ENCODE measurements at regions not wholly inside any gene's neighbourhood (a gene's known extent, or its start where the extent isn't known, plus 50 kb on each side); places are given as distances from the start of the nearest gene placed in this dataset.

DNA sequence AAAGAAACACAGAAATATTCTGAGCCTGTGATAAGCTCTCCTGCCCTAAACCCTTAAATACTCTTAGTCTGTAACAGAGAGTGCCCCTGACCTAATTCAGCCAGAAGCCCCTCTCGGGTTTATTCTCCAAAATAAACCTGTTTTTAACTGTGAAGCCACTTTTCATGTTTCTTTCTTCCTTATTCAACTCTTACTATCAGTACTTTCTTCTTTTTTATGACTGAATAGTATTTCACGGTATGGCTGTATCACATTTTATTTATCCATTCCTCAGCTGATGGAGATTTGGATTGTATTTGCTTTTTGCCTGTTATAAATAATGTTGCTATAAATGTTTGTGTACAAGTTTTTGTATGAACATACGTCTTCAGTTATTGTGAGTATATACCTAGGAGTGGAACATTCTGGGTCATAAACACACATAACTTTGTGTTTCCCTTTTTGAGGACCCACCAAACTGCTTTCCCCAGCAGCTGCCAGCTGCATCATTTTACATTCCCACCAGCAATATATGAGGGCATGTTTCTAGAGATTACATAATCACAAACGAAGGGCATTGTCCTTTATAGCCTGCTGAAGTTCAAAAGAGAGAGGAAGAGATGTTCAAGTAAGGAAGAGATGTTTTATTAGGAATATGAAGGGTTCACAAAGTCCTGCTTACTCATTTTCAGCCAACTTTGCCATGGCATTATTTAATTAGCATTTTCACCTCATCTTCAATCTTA is 199.4 kb upstream of the NUDT4 start:
- intact Hi-C loops (cut with DNase I), result no loop called here
- H3K36me3 ChIP-seq, result no peaks in the 10 kb centered on the region
- no peak for DNase-seq (ENCODE audit: extremely low spot score)
- no peak overlapping the region for H3K4me3 ChIP-seq
- H3K27ac ChIP-seq (replicated peaks in 1 of 4), result peak overlapping the region; percentile 77 to 89 (median 82)
- 79% methylated on average over 4 of the region's 4 CpGs for WGBS
- peaks cover 43 to 92% (median 76%) of the 10 kb centered on the region in 4 donors for H3K4me1 ChIP-seq
- TF ChIP-seq, protein P1, sequence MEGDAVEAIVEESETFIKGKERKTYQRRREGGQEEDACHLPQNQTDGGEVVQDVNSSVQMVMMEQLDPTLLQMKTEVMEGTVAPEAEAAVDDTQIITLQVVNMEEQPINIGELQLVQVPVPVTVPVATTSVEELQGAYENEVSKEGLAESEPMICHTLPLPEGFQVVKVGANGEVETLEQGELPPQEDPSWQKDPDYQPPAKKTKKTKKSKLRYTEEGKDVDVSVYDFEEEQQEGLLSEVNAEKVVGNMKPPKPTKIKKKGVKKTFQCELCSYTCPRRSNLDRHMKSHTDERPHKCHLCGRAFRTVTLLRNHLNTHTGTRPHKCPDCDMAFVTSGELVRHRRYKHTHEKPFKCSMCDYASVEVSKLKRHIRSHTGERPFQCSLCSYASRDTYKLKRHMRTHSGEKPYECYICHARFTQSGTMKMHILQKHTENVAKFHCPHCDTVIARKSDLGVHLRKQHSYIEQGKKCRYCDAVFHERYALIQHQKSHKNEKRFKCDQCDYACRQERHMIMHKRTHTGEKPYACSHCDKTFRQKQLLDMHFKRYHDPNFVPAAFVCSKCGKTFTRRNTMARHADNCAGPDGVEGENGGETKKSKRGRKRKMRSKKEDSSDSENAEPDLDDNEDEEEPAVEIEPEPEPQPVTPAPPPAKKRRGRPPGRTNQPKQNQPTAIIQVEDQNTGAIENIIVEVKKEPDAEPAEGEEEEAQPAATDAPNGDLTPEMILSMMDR (IDR thresholded peaks at IDR 0.05), result no peak
- TF ChIP-seq EP300 (IDR thresholded peaks at IDR 0.05) (no peak), POLR2A (IDR thresholded peaks at IDR 0.05; ENCODE audit: low read depth) (no peak), POLR2AphosphoS5 (IDR thresholded peaks at IDR 0.05) (no peak)
- H3K9me3 ChIP-seq, result no peaks in the 10 kb centered on the region
- H3K27me3 ChIP-seq, result no peaks in the 10 kb centered on the region

DNA sequence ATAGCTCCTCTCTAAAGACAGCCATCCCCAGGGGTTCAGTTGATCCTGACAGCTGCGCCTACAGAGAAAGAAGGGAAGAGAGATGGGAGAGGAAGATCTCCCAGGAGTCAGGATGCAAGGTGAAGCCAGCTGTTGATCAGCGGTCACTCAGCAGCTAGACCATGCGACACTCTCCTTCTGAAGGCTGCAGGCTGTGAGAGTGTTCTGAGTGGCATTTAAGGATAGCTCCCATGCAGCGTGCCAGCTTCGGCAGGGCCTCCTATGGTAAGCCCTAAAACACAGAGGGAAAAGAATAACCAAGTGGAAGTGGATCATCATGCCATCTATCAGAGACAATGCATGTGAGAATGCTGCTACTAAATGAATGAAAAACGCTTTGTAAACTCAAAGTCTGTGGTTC is 197.9 kb upstream of the NUDT4 start:
- WGBS, result 92% methylated on average over 6 of the region's 6 CpGs
- H3K4me1 ChIP-seq, result peaks cover 41 to 92% (median 75%) of the 10 kb centered on the region in 4 donors
- H3K9me3 ChIP-seq, result no peaks in the 10 kb centered on the region
- TF ChIP-seq, protein P1 (IDR thresholded peaks at IDR 0.05), result no peak
- TF ChIP-seq POLR2A (IDR thresholded peaks at IDR 0.05; ENCODE audit: low read depth) (no peak), POLR2AphosphoS5 (IDR thresholded peaks at IDR 0.05) (no peak), EP300 (IDR thresholded peaks at IDR 0.05) (no peak)
- intact Hi-C loops (cut with DNase I), result loop anchor here (5.0 kb wide), 1 partner anchor 52 kb away; no protein-coding TSS in a partner anchor
- H3K27me3 ChIP-seq, result no peaks in the 10 kb centered on the region
- H3K4me3 ChIP-seq, result no peak overlapping the region
- peak overlapping the region; percentile 77 to 89 (median 82) for H3K27ac ChIP-seq (replicated peaks in 1 of 4)
- H3K36me3 ChIP-seq, result no peaks in the 10 kb centered on the region
- DNase-seq (ENCODE audit: extremely low spot score), result no peak

DNA sequence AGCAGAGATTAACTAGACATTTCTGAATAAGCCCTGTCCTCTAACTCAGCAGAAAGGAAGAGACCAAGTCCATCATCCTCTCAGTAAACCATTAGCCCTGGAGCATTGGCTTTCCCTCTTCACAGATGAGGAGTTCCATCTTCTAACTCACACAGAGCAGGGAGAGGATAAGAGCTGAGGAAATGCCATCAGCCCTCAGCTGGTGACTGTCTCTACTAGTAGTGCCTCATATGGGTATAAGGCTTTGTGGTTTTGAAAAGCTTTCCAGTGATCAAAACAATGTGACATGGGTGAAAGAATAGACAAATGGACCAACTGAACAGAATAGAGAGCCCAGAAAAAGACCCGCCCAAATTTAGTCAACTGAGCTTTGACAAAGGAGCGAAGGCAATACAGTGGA is 197.2 kb upstream of the NUDT4 start:
- peaks cover 41 to 92% (median 75%) of the 10 kb centered on the region in 4 donors for H3K4me1 ChIP-seq
- TF ChIP-seq EP300 (IDR thresholded peaks at IDR 0.05) (no peak), POLR2A (IDR thresholded peaks at IDR 0.05; ENCODE audit: low read depth) (no peak)
- TF ChIP-seq, protein P1 (IDR thresholded peaks at IDR 0.05), result no peak

DNA sequence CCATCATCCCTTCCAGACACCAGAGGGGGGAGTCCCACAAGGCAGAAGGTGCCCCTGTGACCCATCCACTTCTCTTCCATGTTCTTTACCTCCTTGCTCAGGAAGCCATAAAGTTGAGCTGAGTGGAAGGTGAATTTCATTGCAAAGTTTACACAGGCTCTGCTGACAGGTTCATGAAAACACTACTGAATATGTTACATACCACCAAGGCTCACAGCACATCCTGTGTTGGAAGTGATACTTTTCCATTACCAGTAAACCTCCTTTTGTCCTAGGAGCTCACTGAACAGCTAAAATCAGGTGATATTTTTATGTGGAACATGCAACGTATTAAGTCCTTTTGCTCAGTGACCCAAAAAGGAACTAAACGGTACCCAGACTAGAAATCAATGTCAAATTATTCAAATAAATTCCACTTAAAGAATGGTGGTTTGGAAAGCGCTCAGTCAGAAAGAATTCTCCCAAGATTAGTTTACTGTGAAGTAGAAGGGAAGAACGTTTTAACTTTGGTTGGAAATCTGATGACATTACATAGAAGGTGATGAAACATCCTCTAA is 196.2 kb upstream of the NUDT4 start:
- no peak for DNase-seq (ENCODE audit: extremely low spot score)
- no peaks in the 10 kb centered on the region for H3K27me3 ChIP-seq
- no peaks in the 10 kb centered on the region for H3K36me3 ChIP-seq
- H3K4me1 ChIP-seq, result peaks cover 35 to 87% (median 70%) of the 10 kb centered on the region in 4 donors
- 54% methylated on average over 4 of the region's 4 CpGs for WGBS
- H3K9me3 ChIP-seq, result no peaks in the 10 kb centered on the region
- intact Hi-C loops (cut with DNase I), result loop anchor here (5.0 kb wide), 1 partner anchor 54 kb away; no protein-coding TSS in a partner anchor
- H3K27ac ChIP-seq (replicated peaks in 1 of 4), result peak overlapping the region; percentile 77 to 89 (median 86)
- no peak for TF ChIP-seq POLR2A (IDR thresholded peaks at IDR 0.05; ENCODE audit: low read depth)
- peak; percentile 89 for TF ChIP-seq EP300 (IDR thresholded peaks at IDR 0.05)
- peak; percentile 56 to 63 for TF ChIP-seq POLR2AphosphoS5 (IDR thresholded peaks at IDR 0.05)
- H3K4me3 ChIP-seq, result no peak overlapping the region

More for the DNA sequence above, 197.2 kb upstream of the NUDT4 start:
- Histone ChIP-seq H3K9me3 (no peaks in the 10 kb centered on the region), H3K27ac (replicated peaks in 1 of 4) (peak overlapping the region; percentile 77 to 89 (median 86)), H3K4me3 (no peak overlapping the region), H3K36me3 (no peaks in the 10 kb centered on the region), H3K27me3 (no peaks in the 10 kb centered on the region)
- intact Hi-C loops (cut with DNase I), result loop anchor here (5.0 kb wide), 1 partner anchor 53 kb away; no protein-coding TSS in a partner anchor
- WGBS, result 96% methylated on average over 2 of the region's 2 CpGs
- DNase-seq (ENCODE audit: extremely low spot score), result no peak

DNA sequence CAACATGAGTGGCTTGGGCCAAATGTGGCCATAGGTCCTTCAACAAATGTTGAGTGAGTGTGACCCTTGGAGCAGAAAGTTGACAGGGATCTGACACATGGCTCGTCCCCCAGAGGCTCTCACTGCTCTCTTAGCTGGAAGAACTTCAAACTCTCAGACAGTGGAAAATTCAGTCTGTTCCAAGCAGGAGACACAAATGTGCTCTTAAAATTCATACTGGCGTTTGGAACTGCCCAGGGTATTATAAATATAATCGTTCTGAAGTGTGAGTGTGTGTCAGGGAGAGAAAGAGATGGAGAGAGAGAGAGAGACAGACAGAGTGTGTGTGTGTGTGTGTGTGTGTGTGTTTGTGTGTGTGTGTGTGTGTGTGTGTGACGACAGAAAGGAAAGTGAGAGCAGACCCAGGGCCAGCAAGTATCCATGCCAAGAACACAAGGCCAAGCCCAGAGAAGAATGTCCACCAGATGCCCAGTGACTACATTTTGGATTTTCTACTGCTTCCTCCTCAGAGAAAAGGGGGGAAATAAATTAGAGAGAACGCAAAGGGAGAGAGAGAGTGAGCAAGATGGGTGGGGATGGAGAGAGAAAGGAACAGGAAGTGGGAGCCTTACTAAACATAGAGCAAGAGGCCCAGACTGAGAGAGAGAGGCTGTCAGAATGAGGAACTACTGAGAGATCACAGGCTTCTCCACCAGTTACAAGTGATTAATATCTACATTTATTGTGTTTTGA is 193.6 kb upstream of the NUDT4 start:
- Histone ChIP-seq H3K36me3 (no peaks in the 10 kb centered on the region), H3K9me3 (no peaks in the 10 kb centered on the region), H3K4me1 (peaks cover 29 to 65% (median 55%) of the 10 kb centered on the region in 4 donors), H3K4me3 (no peak overlapping the region), H3K27ac (replicated peaks in 1 of 4) (peak overlapping the region; percentile 84 to 89 (median 86)), H3K27me3 (no peaks in the 10 kb centered on the region)
- TF ChIP-seq POLR2A (IDR thresholded peaks at IDR 0.05; ENCODE audit: low read depth) (no peak), POLR2AphosphoS5 (IDR thresholded peaks at IDR 0.05) (peak; percentile 46 to 55), EP300 (IDR thresholded peaks at IDR 0.05) (no peak)
- TF ChIP-seq, protein P1 (IDR thresholded peaks at IDR 0.05), result no peak
- DNase-seq (ENCODE audit: extremely low spot score), result peak; percentile 93
- intact Hi-C loops (cut with DNase I), result loop anchor here (5.0 kb wide), 1 partner anchor 57 kb away; no protein-coding TSS in a partner anchor
- WGBS, result 18% methylated on average over 5 of the region's 5 CpGs

All from esophagus muscularis mucosa (tissue), 4 donors.